ENCODE measurements at regions not wholly inside any gene's neighbourhood (a gene's known extent, or its start where the extent isn't known, plus 50 kb on each side); places are given as distances from the start of the nearest gene placed in this dataset.
"Not testable (repeated sequence)": the region's sequence is repeated elsewhere in the genome, so short reads cannot be mapped to it uniquely, and the experiment has no call there.

- no peak for DNase-seq (ENCODE audit: low read depth)
- TF ChIP-seq CTCF (IDR thresholded peaks at IDR 0.05; ENCODE audit: insufficient read depth, low read depth, low read length, missing control alignments): no peak
- no peak overlapping the region for H3K4me3 ChIP-seq (ENCODE audit: low read length)
Observed at GRCh38 chr6:115610696-115611095, 450.0 kb downstream of the FRK start.

GRCh38 chr6:115609111-115609510, 451.6 kb downstream of the FRK start:
- no peak for DNase-seq (ENCODE audit: low read depth)
- TF ChIP-seq CTCF (IDR thresholded peaks at IDR 0.05; ENCODE audit: insufficient read depth, low read depth, low read length, missing control alignments): no peak
- no peak overlapping the region for H3K4me3 ChIP-seq (ENCODE audit: low read length)

GRCh38 chr6:115602466-115602865, 458.2 kb downstream of the FRK start:
- no peak for TF ChIP-seq CTCF (IDR thresholded peaks at IDR 0.05; ENCODE audit: insufficient read depth, low read depth, low read length, missing control alignments)
- no peak overlapping the region for H3K4me3 ChIP-seq (ENCODE audit: low read length)
- DNase-seq (ENCODE audit: low read depth): no peak

GRCh38 chr6:115601509-115601908, 459.2 kb downstream of the FRK start:
- TF ChIP-seq CTCF (IDR thresholded peaks at IDR 0.05; ENCODE audit: insufficient read depth, low read depth, low read length, missing control alignments): no peak
- no peak for DNase-seq (ENCODE audit: low read depth)

GRCh38 chr6:115601064-115601463, 459.6 kb downstream of the FRK start:
- DNase-seq (ENCODE audit: low read depth): no peak
- TF ChIP-seq CTCF (IDR thresholded peaks at IDR 0.05; ENCODE audit: insufficient read depth, low read depth, low read length, missing control alignments): no peak
- H3K4me3 ChIP-seq (ENCODE audit: low read length): no peak overlapping the region

More at GRCh38 chr6:115601509-115601908, 459.2 kb downstream of the FRK start:
- H3K4me3 ChIP-seq (ENCODE audit: low read length): no peak overlapping the region

- no peak overlapping the region for H3K4me3 ChIP-seq (ENCODE audit: low read length)
- no peak for DNase-seq (ENCODE audit: low read depth)
- TF ChIP-seq CTCF (IDR thresholded peaks at IDR 0.05; ENCODE audit: insufficient read depth, low read depth, low read length, missing control alignments): no peak
Observed at GRCh38 chr6:115594891-115595290, 465.8 kb downstream of the FRK start.

- TF ChIP-seq CTCF (IDR thresholded peaks at IDR 0.05; ENCODE audit: insufficient read depth, low read depth, low read length, missing control alignments): no peak
- peak; percentile 18 for DNase-seq (ENCODE audit: low read depth)
- no peak overlapping the region for H3K4me3 ChIP-seq (ENCODE audit: low read length)
Observed at GRCh38 chr6:115592025-115592424, 468.7 kb downstream of the FRK start.

GRCh38 chr6:115589072-115589471, 471.6 kb downstream of the FRK start:
- not testable (repeated sequence) for DNase-seq (ENCODE audit: low read depth); H3K4me3 ChIP-seq (ENCODE audit: low read length)
